Endodermal cell (in vitro differentiated cells): ENCODE measurements at regions not wholly inside any gene's neighbourhood (a gene's known extent, or its start where the extent isn't known, plus 50 kb on each side); places are given as distances from the start of the nearest gene placed in this dataset.

Experiments
- DNase-seq: peaks from one replicate; pipeline ENCODE4 v3.0.0-alpha.2; 2017
- H3K27ac ChIP-seq: 2 replicates; pipeline ENCODE4 v1.5.1; 2013; ENCODE audit warnings: mild to moderate bottlenecking, low read depth, low read length, moderate library complexity
- H3K27me3 ChIP-seq: 2 replicates; pipeline ENCODE4 v1.6.1; 2013; ENCODE audit warnings: mild to moderate bottlenecking, low read length, moderate library complexity; ENCODE audit not compliant: insufficient read depth, control insufficient read depth, poor library complexity, severe bottlenecking
- H3K36me3 ChIP-seq: 2 replicates; pipeline ENCODE4 v1.7.0; 2013; ENCODE audit warnings: mild to moderate bottlenecking, low read length, moderate library complexity; ENCODE audit not compliant: control insufficient read depth, insufficient read depth
- H3K4me1 ChIP-seq: one replicate; pipeline ENCODE4 v1.7.0; 2013; ENCODE audit warnings: low read length; ENCODE audit not compliant: control insufficient read depth, insufficient read depth
- H3K4me3 ChIP-seq: 2 replicates; pipeline ENCODE4 v1.5.1; 2013; ENCODE audit warnings: mild to moderate bottlenecking, low read length, moderate library complexity
- H3K9ac ChIP-seq: 2 replicates; pipeline ENCODE4 v1.6.1; 2013; ENCODE audit warnings: mild to moderate bottlenecking, low read length, moderate library complexity; ENCODE audit not compliant: poor library complexity, severe bottlenecking; ENCODE audit errors: extremely low read depth
- H3K9me3 ChIP-seq: 2 replicates; pipeline ENCODE4 v1.6.1; 2013; ENCODE audit warnings: mild to moderate bottlenecking, low read length, moderate library complexity; ENCODE audit not compliant: control insufficient read depth
- H3K27ac Mint-ChIP-seq: 2 replicates; pipeline ENCODE4 v1.8.0; 2020; ENCODE audit warnings: mixed read lengths
- H3K27me3 Mint-ChIP-seq: 2 replicates; pipeline ENCODE4 v1.8.0; 2021; ENCODE audit warnings: mild to moderate bottlenecking, mixed read lengths; ENCODE audit not compliant: insufficient read depth
- H3K36me3 Mint-ChIP-seq: 2 replicates; pipeline ENCODE4 v1.8.0; 2020; ENCODE audit warnings: low read depth, mixed read lengths
- H3K4me1 Mint-ChIP-seq: 2 replicates; pipeline ENCODE4 v1.8.0; 2020; ENCODE audit warnings: mixed read lengths
- H3K4me3 Mint-ChIP-seq: 2 replicates; pipeline ENCODE4 v1.8.0; 2020; ENCODE audit warnings: mild to moderate bottlenecking, moderate library complexity, mixed read lengths
- H3K9me3 Mint-ChIP-seq: 2 replicates; pipeline ENCODE4 v1.8.0; 2020; ENCODE audit warnings: mild to moderate bottlenecking, mixed read lengths
- WGBS, 2 experiments: methylation state at CpG; one replicate each; pipeline versions ENCODE4 v1.1.5 to v1.1.7; 2013; ENCODE audit warnings: missing lambda C conversion rate in 2 of 2, mixed read lengths in 1 of 2; ENCODE audit not compliant: insufficient coverage in 1 of 2, insufficient read length in 1 of 2; 5-methylcytosine and 5-hydroxymethylcytosine counted together
- TF ChIP-seq, protein P1 (sequence below): fragments of 200-600 bp; sonication (generic); conservative IDR thresholded peaks from 2 replicates; pipeline ENCODE4 v1.5.0; 2021; ENCODE audit warnings: antibody characterized with exemption, mild to moderate bottlenecking

DNA sequence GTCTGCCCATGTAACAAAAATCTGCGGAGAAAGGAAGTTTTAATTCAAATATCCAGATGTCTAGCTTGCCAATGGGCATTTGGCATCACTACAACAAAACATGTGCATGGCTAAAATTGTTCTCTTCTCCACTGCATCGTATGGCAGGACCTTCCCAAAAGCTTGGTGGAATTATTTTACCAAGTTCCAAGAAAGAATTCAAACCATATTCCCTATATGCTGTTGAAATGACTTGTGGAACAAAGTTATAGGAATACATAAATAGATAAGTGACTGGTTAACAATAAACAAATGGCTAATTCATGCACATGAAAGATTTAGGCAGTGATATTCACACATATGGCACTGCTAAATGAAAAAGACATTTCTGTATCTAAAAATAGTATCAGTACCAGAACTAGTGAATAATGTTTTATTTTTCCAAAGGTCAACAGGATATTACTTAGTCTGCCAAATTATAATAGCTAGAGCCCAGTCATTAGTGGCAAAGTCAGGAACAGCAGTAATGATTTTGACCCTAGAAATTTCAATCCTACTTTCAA is 425.4 kb upstream of the VRK2 start:
- DNase-seq: no peak
- Histone ChIP-seq H3K4me1 (no peaks in the 10 kb centered on the region), H3K9ac (no peak overlapping the region), H3K27ac (no peak overlapping the region), H3K4me3 (no peak overlapping the region), H3K27me3 (no peaks in the 10 kb centered on the region), H3K36me3 (no peaks in the 10 kb centered on the region), H3K9me3 (no peaks in the 10 kb centered on the region)
- Mint-ChIP-seq H3K4me1 (no peaks in the 10 kb centered on the region), H3K27ac (no peak overlapping the region), H3K36me3 (no peaks in the 10 kb centered on the region), H3K4me3 (no peak overlapping the region), H3K27me3 (no peaks in the 10 kb centered on the region), H3K9me3 (no peaks in the 10 kb centered on the region)
- 60 to 70% methylated on average over 1 to 2 of the region's 2 CpGs for WGBS, 2 experiments
- TF ChIP-seq, protein P1, sequence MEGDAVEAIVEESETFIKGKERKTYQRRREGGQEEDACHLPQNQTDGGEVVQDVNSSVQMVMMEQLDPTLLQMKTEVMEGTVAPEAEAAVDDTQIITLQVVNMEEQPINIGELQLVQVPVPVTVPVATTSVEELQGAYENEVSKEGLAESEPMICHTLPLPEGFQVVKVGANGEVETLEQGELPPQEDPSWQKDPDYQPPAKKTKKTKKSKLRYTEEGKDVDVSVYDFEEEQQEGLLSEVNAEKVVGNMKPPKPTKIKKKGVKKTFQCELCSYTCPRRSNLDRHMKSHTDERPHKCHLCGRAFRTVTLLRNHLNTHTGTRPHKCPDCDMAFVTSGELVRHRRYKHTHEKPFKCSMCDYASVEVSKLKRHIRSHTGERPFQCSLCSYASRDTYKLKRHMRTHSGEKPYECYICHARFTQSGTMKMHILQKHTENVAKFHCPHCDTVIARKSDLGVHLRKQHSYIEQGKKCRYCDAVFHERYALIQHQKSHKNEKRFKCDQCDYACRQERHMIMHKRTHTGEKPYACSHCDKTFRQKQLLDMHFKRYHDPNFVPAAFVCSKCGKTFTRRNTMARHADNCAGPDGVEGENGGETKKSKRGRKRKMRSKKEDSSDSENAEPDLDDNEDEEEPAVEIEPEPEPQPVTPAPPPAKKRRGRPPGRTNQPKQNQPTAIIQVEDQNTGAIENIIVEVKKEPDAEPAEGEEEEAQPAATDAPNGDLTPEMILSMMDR: no peak

DNA sequence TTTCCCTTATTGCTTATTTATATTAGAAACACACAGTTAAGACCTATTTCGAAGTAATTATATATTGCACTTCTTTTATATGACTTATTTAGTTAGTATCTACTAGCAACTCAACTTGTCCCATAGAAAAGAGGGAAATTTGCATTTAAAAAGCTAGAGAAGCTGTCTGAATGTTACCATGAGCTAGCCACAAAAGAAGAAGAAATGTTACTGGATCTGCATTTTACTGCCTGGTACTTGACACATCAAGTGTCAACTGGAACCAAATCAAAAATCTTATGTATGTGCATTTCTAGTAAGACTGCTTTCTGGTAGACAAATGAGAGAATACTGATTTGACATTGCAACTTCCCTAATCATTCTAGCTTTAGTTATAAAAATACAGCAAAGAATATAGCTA is 424.6 kb upstream of the VRK2 start:
- H3K9ac ChIP-seq: no peak overlapping the region
- H3K27me3 ChIP-seq: no peaks in the 10 kb centered on the region
- H3K27ac ChIP-seq: no peak overlapping the region
- no peaks in the 10 kb centered on the region for H3K9me3 ChIP-seq
- no peaks in the 10 kb centered on the region for H3K4me1 Mint-ChIP-seq
- DNase-seq: no peak
- H3K4me1 ChIP-seq: no peaks in the 10 kb centered on the region
- H3K4me3 Mint-ChIP-seq: no peak overlapping the region
- H3K9me3 Mint-ChIP-seq: no peaks in the 10 kb centered on the region
- no peak overlapping the region for H3K4me3 ChIP-seq
- H3K27me3 Mint-ChIP-seq: no peaks in the 10 kb centered on the region
- TF ChIP-seq, protein P1: no peak
- no CpG with 5 or more reads among the region's 1 CpG for WGBS, 2 experiments
- no peaks in the 10 kb centered on the region for H3K36me3 Mint-ChIP-seq
- H3K27ac Mint-ChIP-seq: no peak overlapping the region
- H3K36me3 ChIP-seq: no peaks in the 10 kb centered on the region

DNA sequence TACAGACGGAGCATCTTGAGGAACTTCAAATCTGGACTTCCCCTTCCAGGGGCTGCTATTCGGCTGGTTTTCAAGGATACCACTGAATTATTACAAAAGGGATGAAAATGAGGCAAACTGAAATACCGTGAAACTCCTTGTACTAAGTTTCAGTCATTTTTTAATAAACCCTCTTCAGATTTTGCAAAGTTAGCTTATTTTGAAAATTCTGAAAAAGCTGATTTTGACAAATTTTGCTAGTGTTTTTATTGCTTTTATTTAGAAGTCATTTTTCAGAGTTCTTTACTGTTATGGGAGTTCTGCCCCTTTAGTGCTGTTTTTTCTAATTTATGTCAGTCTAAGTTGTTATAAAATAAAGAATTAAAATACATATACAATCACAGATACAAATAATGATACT is 390.4 kb upstream of the VRK2 start:
- Histone ChIP-seq H3K9me3 (no peaks in the 10 kb centered on the region), H3K4me3 (no peak overlapping the region), H3K9ac (no peak overlapping the region), H3K27ac (no peak overlapping the region), H3K27me3 (no peaks in the 10 kb centered on the region), H3K36me3 (no peaks in the 10 kb centered on the region), H3K4me1 (no peaks in the 10 kb centered on the region)
- H3K4me1 Mint-ChIP-seq: no peaks in the 10 kb centered on the region
- no peak overlapping the region for H3K4me3 Mint-ChIP-seq
- H3K27me3 Mint-ChIP-seq: no peaks in the 10 kb centered on the region
- H3K27ac Mint-ChIP-seq: no peak overlapping the region
- peaks cover 10% of the 10 kb centered on the region for H3K9me3 Mint-ChIP-seq
- 89 to 93% methylated on average over 2 to 3 of the region's 3 CpGs for WGBS, 2 experiments
- no peak for DNase-seq
- TF ChIP-seq, protein P1: no peak
- no peaks in the 10 kb centered on the region for H3K36me3 Mint-ChIP-seq
